ENCODE measurements at regions not wholly inside any gene's neighbourhood (a gene's known extent, or its start where the extent isn't known, plus 50 kb on each side); places are given as distances from the start of the nearest gene placed in this dataset.

GRCh38 chr1:78765489-78765888 is 115.9 kb downstream of the IFI44 start:
- 96% methylated on average over 3 of the region's 3 CpGs for WGBS (ENCODE audit: low lambda C conversion rate, missing lambda C conversion rate)
- Histone ChIP-seq H3K4me3 (no peak overlapping the region), H3K36me3 (replicated peaks; ENCODE audit: insufficient read depth, low read depth) (no peaks in the 10 kb centered on the region), H3K79me2 (no peaks in the 10 kb centered on the region), H3K27me3 (no peaks in the 10 kb centered on the region), H2AFZ (no peak overlapping the region), H3K4me2 (no peak overlapping the region), H3K4me1 (ENCODE audit: insufficient read depth) (no peaks in the 10 kb centered on the region), H3K27ac (no peak overlapping the region), H3K9me3 (ENCODE audit: low read depth) (no peaks in the 10 kb centered on the region), H3K9me2 (replicated peaks; ENCODE audit: insufficient read depth) (no peaks in the 10 kb centered on the region), H4K20me1 (ENCODE audit: insufficient read depth, poor library complexity, severe bottlenecking) (no peaks in the 10 kb centered on the region)
- TF ChIP-seq EZH2phosphoT487 (IDR thresholded peaks at IDR 0.05; ENCODE audit: low read depth, severe bottlenecking, unreplicated experiment) = no peak
- TF ChIP-seq, protein P1, sequence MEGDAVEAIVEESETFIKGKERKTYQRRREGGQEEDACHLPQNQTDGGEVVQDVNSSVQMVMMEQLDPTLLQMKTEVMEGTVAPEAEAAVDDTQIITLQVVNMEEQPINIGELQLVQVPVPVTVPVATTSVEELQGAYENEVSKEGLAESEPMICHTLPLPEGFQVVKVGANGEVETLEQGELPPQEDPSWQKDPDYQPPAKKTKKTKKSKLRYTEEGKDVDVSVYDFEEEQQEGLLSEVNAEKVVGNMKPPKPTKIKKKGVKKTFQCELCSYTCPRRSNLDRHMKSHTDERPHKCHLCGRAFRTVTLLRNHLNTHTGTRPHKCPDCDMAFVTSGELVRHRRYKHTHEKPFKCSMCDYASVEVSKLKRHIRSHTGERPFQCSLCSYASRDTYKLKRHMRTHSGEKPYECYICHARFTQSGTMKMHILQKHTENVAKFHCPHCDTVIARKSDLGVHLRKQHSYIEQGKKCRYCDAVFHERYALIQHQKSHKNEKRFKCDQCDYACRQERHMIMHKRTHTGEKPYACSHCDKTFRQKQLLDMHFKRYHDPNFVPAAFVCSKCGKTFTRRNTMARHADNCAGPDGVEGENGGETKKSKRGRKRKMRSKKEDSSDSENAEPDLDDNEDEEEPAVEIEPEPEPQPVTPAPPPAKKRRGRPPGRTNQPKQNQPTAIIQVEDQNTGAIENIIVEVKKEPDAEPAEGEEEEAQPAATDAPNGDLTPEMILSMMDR (IDR thresholded peaks at IDR 0.05; ENCODE audit: poor library complexity) = no peak
- TF ChIP-seq EZH2 (IDR thresholded peaks at IDR 0.05; ENCODE audit: borderline replicate concordance) = no peak
- no peak for DNase-seq (ENCODE audit: low spot score)

GRCh38 chr1:78779831-78780230 is 130.2 kb downstream of the IFI44 start:
- Histone ChIP-seq H2AFZ (no peak overlapping the region), H3K27me3 (no peaks in the 10 kb centered on the region), H3K4me1 (ENCODE audit: insufficient read depth) (no peaks in the 10 kb centered on the region), H3K9me3 (ENCODE audit: low read depth) (no peaks in the 10 kb centered on the region), H3K27ac (no peak overlapping the region), H3K4me3 (no peak overlapping the region), H3K4me2 (no peak overlapping the region), H3K79me2 (no peaks in the 10 kb centered on the region), H3K36me3 (replicated peaks; ENCODE audit: insufficient read depth, low read depth) (no peaks in the 10 kb centered on the region), H4K20me1 (ENCODE audit: insufficient read depth, poor library complexity, severe bottlenecking) (no peaks in the 10 kb centered on the region), H3K9me2 (replicated peaks; ENCODE audit: insufficient read depth) (no peaks in the 10 kb centered on the region)
- 64% methylated on average over 2 of the region's 2 CpGs for WGBS (ENCODE audit: low lambda C conversion rate, missing lambda C conversion rate)
- TF ChIP-seq, protein P1 (IDR thresholded peaks at IDR 0.05; ENCODE audit: poor library complexity) = no peak
- TF ChIP-seq EZH2 (IDR thresholded peaks at IDR 0.05; ENCODE audit: borderline replicate concordance) (no peak), EZH2phosphoT487 (IDR thresholded peaks at IDR 0.05; ENCODE audit: low read depth, severe bottlenecking, unreplicated experiment) (no peak)
- DNase-seq (ENCODE audit: low spot score) = no peak

DNA sequence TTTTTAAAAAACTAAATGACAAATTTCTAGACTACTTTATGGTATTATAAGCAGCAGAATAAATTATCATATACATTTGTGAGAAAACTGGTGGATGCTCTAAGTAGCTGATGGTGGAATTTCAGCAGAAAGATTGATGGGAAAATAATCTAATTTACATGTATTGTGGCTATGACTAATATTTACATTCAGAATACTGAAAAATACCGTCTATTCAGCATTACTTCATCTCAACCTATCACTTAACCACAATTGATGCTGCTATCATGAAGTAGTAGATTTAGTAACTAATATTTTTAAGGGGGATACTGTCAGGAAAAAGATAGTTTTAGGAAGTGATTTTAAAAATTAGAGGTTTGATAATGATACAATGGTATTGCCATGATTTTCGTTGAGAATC is 137.9 kb downstream of the IFI44 start:
- DNase-seq (ENCODE audit: low spot score) = no peak
- Histone ChIP-seq H3K36me3 (replicated peaks; ENCODE audit: insufficient read depth, low read depth) (no peaks in the 10 kb centered on the region), H3K9me2 (replicated peaks; ENCODE audit: insufficient read depth) (no peaks in the 10 kb centered on the region), H3K9me3 (ENCODE audit: low read depth) (no peaks in the 10 kb centered on the region), H2AFZ (no peak overlapping the region), H3K27me3 (no peaks in the 10 kb centered on the region), H3K4me3 (no peak overlapping the region), H3K4me1 (ENCODE audit: insufficient read depth) (no peaks in the 10 kb centered on the region), H3K4me2 (no peak overlapping the region), H4K20me1 (ENCODE audit: insufficient read depth, poor library complexity, severe bottlenecking) (no peaks in the 10 kb centered on the region), H3K27ac (no peak overlapping the region), H3K79me2 (no peaks in the 10 kb centered on the region)
- no peak for TF ChIP-seq EZH2 (IDR thresholded peaks at IDR 0.05; ENCODE audit: borderline replicate concordance)
- TF ChIP-seq, protein P1 (IDR thresholded peaks at IDR 0.05; ENCODE audit: poor library complexity) = no peak
- TF ChIP-seq EZH2phosphoT487 (IDR thresholded peaks at IDR 0.05; ENCODE audit: low read depth, severe bottlenecking, unreplicated experiment) = no peak
- WGBS (ENCODE audit: low lambda C conversion rate, missing lambda C conversion rate) = 66% methylated on average over 2 of the region's 2 CpGs

DNA sequence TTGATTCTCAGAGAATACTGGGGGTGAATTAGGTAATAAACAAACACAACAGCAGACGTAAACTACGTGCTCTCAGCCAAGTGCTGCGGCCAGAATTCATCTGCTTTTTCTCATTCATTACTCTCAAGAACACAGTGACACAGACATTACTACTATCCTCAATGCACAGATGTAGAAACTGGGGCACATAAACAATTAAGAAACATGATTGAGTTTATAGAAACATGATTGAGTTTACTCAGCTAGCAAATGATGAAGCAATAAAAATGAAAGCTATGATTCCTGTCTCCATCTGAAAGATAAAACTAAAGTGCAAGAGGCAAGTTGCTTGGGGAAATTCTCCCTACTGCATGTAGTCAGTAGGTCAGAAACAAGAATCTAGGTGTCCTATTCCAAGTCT is 140.5 kb downstream of the IFI44 start:
- no peak for TF ChIP-seq EZH2 (IDR thresholded peaks at IDR 0.05; ENCODE audit: borderline replicate concordance)
- TF ChIP-seq, protein P1 (IDR thresholded peaks at IDR 0.05; ENCODE audit: poor library complexity) = no peak
- no peak for TF ChIP-seq EZH2phosphoT487 (IDR thresholded peaks at IDR 0.05; ENCODE audit: low read depth, severe bottlenecking, unreplicated experiment)
- no peaks in the 10 kb centered on the region for H4K20me1 ChIP-seq (ENCODE audit: insufficient read depth, poor library complexity, severe bottlenecking)
- no peaks in the 10 kb centered on the region for H3K79me2 ChIP-seq
- DNase-seq (ENCODE audit: low spot score) = no peak
- no peak overlapping the region for H3K4me3 ChIP-seq
- H2AFZ ChIP-seq = no peak overlapping the region
- H3K4me1 ChIP-seq (ENCODE audit: insufficient read depth) = no peaks in the 10 kb centered on the region
- no peaks in the 10 kb centered on the region for H3K9me3 ChIP-seq (ENCODE audit: low read depth)
- H3K27me3 ChIP-seq = no peaks in the 10 kb centered on the region
- H3K27ac ChIP-seq = no peak overlapping the region
- 77% methylated on average over 3 of the region's 3 CpGs for WGBS (ENCODE audit: low lambda C conversion rate, missing lambda C conversion rate)
- H3K4me2 ChIP-seq = no peak overlapping the region
- H3K36me3 ChIP-seq (replicated peaks; ENCODE audit: insufficient read depth, low read depth) = no peaks in the 10 kb centered on the region
- H3K9me2 ChIP-seq (replicated peaks; ENCODE audit: insufficient read depth) = no peaks in the 10 kb centered on the region

All from hepatocyte (in vitro differentiated cells).